Psoas muscle (tissue), 7 donors: ENCODE measurements at regions not wholly inside any gene's neighbourhood (a gene's known extent, or its start where the extent isn't known, plus 50 kb on each side); places are given as distances from the start of the nearest gene placed in this dataset.

Source experiments
- ATAC-seq, 4 donors: fragments of 200-7000 bp; cut with Tn5 transposase; one replicate each; pipeline ENCODE4 v1.9.1; 2020; ENCODE audit warnings: moderate library complexity in 3 of 4, mild to moderate bottlenecking in 2 of 4
- DNase-seq, 2 donors: peaks; one replicate each; pipeline ENCODE4 v3.0.0-alpha.2; 2020
- H3K27ac ChIP-seq: fragments of 200-600 bp; one replicate; pipeline ENCODE4 v1.8.0; 2022
- H3K27me3 ChIP-seq, 3 donors: fragments of 200-600 bp in 1 of 3; one replicate each; pipeline versions ENCODE4 v1.6.1 to v1.8.0; 2013 to 2022; ENCODE audit warnings: low read length in 2 of 3, mild to moderate bottlenecking in 2 of 3, moderate library complexity in 1 of 3; ENCODE audit not compliant: insufficient read depth in 3 of 3
- H3K36me3 ChIP-seq, 2 donors: fragments of 200-600 bp in 1 of 2; one replicate each; pipeline versions ENCODE4 v1.6.1 to v1.8.0; 2013 to 2022; ENCODE audit warnings: low read depth in 1 of 2, mild to moderate bottlenecking in 1 of 2, moderate library complexity in 1 of 2; ENCODE audit not compliant: insufficient read depth in 1 of 2
- H3K4me1 ChIP-seq: fragments of 200-600 bp; one replicate; pipeline ENCODE4 v1.8.0; 2022
- H3K4me3 ChIP-seq: fragments of 200-600 bp; one replicate; pipeline ENCODE4 v1.8.0; 2022; ENCODE audit warnings: mild to moderate bottlenecking
- H3K9me3 ChIP-seq: fragments of 200-600 bp; one replicate; pipeline ENCODE4 v1.8.0; 2022
- WGBS, 3 donors: extraction: QIAGEN DNeasy Blood & Tissue Kit; methylation state at CpG; one replicate each; pipeline versions ENCODE4 v1.1.6 to v1.1.7; 2013; 5-methylcytosine and 5-hydroxymethylcytosine counted together
- intact Hi-C, 2 donors: fragments of 100-400 bp; cut with DNase I; formaldehyde crosslinking; loops; one replicate each; pipeline versions ENCODE4 v1.11.0 to v1.14.2; 2022
- TF ChIP-seq, protein P1 (sequence below): fragments of 200-600 bp; IDR thresholded peaks from one replicate; pipeline ENCODE4 v1.8.0; 2022; ENCODE audit warnings: antibody characterized with exemption
- donor health status: healthy with polysubstance abuse.
- donor health status: DM: no; HTN: no; CAD: no; lungs with moderate emphysema.
- donor health status: Bipolar disorder and iron deficiency.
- donor health status: healthy.
- donor health status: DM: yes; HTN: yes; CAD: no.
- donor health status: DM: no; HTN: no; CAD: no.
- donor health status: DM: yes; HTN: yes; CAD: no.

DNA sequence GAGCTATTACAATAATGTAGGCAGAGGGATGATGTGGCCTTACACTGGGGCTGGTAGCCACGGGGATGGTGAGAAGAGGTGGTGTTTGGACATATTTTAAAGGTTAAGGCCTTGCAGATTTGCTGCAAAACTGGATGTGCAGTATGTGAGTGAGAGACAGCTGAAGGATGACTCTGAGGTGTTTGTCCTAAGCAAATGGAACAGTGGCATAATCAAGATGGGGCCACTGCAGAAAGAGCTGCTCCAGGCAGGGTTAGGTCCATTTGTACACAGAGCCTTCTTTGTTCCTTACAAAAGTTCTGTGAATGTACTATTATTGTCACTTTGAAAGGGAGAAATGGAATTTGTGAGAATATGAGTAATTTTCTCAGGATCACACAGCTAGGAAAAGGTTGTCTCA lies 220.4 kb upstream of the ZP4 start:
- intact Hi-C loops: no loop called here
- ATAC-seq (no peak), DNase-seq (no peak)
- Histone ChIP-seq H3K36me3 (no peaks in the 10 kb centered on the region), H3K4me1 (no peaks in the 10 kb centered on the region), H3K9me3 (no peaks in the 10 kb centered on the region), H3K27me3 (no peaks in the 10 kb centered on the region), H3K4me3 (no peak overlapping the region), H3K27ac (no peak overlapping the region)
- TF ChIP-seq, protein P1, sequence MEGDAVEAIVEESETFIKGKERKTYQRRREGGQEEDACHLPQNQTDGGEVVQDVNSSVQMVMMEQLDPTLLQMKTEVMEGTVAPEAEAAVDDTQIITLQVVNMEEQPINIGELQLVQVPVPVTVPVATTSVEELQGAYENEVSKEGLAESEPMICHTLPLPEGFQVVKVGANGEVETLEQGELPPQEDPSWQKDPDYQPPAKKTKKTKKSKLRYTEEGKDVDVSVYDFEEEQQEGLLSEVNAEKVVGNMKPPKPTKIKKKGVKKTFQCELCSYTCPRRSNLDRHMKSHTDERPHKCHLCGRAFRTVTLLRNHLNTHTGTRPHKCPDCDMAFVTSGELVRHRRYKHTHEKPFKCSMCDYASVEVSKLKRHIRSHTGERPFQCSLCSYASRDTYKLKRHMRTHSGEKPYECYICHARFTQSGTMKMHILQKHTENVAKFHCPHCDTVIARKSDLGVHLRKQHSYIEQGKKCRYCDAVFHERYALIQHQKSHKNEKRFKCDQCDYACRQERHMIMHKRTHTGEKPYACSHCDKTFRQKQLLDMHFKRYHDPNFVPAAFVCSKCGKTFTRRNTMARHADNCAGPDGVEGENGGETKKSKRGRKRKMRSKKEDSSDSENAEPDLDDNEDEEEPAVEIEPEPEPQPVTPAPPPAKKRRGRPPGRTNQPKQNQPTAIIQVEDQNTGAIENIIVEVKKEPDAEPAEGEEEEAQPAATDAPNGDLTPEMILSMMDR: no peak
- 61 to 81% (median 80%) methylated on average over 1 of the region's 1 CpG for WGBS, 3 donors

DNA sequence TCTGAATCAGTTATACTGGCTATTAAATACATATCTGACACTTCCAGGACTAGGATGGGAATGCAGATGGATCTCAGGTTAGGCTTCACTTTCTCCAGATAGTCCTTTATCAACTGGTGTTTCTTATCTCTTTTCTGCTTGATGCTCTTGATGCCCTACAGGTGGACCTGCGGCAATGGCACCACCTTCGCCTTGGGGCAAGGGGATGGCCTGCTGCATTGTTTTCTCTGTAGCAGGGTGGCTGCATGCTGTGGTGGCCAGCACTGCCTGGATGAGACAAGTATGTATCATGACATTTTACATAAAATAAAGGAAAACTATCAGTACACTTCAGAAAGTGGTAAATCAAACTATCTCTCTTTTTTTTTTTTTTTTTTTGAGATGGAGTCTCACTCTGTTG lies 217.7 kb upstream of the ZP4 start:
- Histone ChIP-seq H3K4me1 (no peaks in the 10 kb centered on the region), H3K36me3 (no peaks in the 10 kb centered on the region), H3K9me3 (no peaks in the 10 kb centered on the region), H3K27ac (no peak overlapping the region), H3K27me3 (no peaks in the 10 kb centered on the region), H3K4me3 (no peak overlapping the region)
- TF ChIP-seq, protein P1: no peak
- no peak for ATAC-seq
- no peak for DNase-seq
- intact Hi-C loops: no loop called here
- 94 to 95% (median 94%) methylated on average over 2 of the region's 2 CpGs for WGBS, 3 donors

DNA sequence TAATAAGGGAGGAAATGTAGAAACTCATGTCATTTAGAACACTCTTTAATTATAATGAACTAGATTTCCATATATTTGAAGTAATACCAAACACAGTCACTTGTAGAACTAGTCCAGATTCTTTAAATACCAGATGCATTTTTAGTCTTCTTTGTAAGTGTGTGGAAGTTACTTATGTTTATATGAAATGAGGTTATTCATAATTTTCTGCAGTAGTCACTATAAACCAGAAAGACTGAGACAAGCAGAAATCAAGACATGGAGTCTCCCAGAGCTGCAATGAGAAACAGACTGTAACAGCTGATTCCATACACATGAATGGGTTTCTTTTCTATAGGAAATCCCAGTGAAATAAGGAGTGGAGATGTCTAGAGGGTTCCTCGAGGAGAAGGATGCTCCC lies 216.6 kb upstream of the ZP4 start:
- H3K4me1 ChIP-seq: no peaks in the 10 kb centered on the region
- no peaks in the 10 kb centered on the region for H3K27me3 ChIP-seq
- no peak overlapping the region for H3K4me3 ChIP-seq
- TF ChIP-seq, protein P1: no peak
- no peaks in the 10 kb centered on the region for H3K9me3 ChIP-seq
- WGBS, 3 donors: 42 to 49% (median 47%) methylated on average over 1 of the region's 1 CpG
- H3K27ac ChIP-seq: no peak overlapping the region
- no peaks in the 10 kb centered on the region for H3K36me3 ChIP-seq
- DNase-seq (no peak), ATAC-seq (no peak)
- intact Hi-C loops: no loop called here

DNA sequence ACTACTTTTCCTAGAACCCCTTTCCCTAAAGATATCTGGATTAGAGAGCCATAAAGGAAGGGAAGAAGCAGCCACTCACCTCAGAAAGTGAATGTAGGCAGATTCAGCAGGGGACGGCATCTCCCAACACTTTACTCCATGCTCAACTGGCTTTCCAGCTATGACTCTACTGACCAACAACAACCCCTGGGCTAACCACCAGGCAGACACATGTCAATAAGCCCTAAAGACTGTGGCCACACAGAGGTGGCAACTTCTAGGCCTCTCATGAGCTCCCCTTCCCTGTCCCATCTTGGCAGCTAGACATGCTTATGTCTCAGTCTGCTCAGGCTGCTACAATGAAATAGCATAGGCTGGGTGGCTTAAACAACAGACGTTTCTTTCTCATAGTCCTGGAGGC lies 214.0 kb upstream of the ZP4 start:
- H3K36me3 ChIP-seq: no peaks in the 10 kb centered on the region
- 46 to 63% (median 50%) methylated on average over 2 of the region's 2 CpGs for WGBS, 3 donors
- DNase-seq (no peak), ATAC-seq (no peak)
- H3K27ac ChIP-seq: no peak overlapping the region
- H3K9me3 ChIP-seq: no peaks in the 10 kb centered on the region
- TF ChIP-seq, protein P1: no peak
- H3K4me3 ChIP-seq: no peak overlapping the region
- intact Hi-C loops: no loop called here
- no peaks in the 10 kb centered on the region for H3K4me1 ChIP-seq
- no peaks in the 10 kb centered on the region for H3K27me3 ChIP-seq

DNA sequence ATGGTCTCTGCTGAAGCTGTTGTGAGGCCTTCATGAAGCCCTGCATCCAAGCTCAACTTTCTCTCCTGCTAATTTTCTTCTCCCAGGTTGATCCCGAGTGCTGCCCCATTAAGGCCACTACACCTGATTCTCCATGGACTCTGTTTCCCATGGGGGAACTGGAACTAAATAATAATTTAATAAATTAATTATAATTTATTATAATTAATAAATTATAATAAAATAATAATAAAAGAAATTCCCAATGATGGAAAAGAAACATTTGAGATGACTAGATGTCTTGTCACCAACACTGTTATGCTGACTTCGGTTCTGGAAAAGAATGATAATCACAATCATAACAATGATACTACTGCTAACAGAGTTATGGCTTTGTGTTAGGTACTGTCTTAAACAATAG lies 211.2 kb upstream of the ZP4 start:
- TF ChIP-seq, protein P1: no peak
- H3K9me3 ChIP-seq: no peaks in the 10 kb centered on the region
- DNase-seq: no peak
- H3K36me3 ChIP-seq: no peaks in the 10 kb centered on the region
- intact Hi-C loops: no loop called here
- H3K4me3 ChIP-seq: no peak overlapping the region
- no peak for ATAC-seq
- H3K27me3 ChIP-seq: no peaks in the 10 kb centered on the region
- H3K4me1 ChIP-seq: no peaks in the 10 kb centered on the region
- no peak overlapping the region for H3K27ac ChIP-seq
- 84 to 88% (median 86%) methylated on average over 2 of the region's 2 CpGs for WGBS, 3 donors
